NCI-H2227 (cell line): ENCODE measurements at regions not wholly inside any gene's neighbourhood (a gene's known extent, or its start where the extent isn't known, plus 50 kb on each side); places are given as distances from the start of the nearest gene placed in this dataset.

Experiments used
- DNase-seq: peaks from one replicate; lab custom pipeline; 2025; ENCODE audit not compliant: unreplicated experiment; lab: John Stamatoyannopoulos, UW

DNA sequence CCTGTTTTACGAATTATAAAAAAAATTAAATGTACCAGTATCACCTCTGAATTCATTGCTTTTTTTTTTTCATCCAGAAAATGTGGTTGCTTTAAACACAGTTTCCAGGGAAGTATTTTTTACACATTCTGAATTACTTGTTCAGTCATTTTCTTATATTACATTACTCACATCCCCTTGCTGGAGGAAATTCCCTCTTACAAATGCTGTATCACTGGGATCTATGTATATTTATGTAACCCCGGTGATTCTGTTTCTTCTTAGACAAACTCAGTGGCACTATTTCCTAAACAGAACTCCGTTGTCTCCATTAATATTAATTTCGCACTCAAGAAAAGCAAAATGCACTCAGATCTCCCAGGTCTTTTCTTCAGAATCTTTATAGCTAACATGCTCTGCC lies 1078.5 kb upstream of the ZEB2 start:
- DNase-seq = no peak

DNA sequence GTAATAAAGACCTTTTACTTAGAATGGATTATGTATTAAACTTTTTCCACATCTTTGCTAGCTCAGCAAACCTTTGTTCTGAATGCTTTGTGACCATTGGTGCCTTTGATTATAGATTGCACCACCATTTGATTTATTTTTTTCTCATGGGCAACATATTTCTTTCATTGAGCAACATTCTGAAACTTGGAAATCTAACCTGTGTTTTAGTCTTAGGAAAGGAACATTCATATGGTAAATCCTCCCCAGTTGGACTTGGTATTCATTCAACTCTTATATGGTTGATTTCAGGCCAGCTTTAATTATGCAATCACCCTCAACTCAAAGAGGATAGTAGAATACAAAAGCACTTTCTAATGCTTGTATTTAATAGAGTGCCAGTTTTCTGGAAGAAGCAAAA lies 1077.9 kb upstream of the ZEB2 start:
- DNase-seq = no peak

DNA sequence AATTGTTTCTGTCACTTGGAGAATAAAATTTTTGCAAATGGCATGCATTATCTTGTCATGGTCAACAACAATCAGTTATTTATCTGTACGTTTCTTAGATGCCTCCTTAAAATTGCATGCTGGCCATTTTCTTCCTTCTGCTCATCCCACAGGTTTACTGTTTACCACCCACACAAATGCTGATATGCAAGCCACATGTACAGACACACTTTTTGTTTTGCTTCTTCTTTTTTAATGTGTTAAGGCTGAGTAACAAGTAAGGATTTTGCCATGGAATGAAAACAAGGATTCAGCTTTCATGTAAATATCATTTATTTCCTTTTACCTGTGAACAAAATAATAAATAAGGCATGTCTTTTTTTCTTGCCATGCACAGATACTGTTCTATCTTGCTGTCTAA lies 1077.1 kb upstream of the ZEB2 start:
- DNase-seq = no peak

DNA sequence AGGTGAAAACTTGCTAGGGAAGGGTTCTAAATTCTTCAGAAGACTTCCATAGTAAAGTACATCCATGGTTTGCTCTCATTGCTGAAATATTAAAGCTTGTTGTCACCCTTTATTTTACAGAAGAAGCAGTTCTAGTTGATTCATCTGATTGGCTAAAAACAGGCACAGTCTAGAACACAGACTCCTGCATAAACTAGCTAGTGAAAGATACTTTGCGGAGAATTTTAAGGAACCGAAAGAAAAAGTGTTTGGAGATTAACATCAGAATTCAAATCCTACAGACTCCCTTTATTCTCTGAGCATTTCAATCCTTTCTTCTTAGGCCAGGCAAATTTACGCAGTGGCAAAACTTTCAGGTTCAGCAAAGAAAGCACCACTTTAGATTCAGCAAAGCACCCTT lies 1076.5 kb upstream of the ZEB2 start:
- DNase-seq = no peak

DNA sequence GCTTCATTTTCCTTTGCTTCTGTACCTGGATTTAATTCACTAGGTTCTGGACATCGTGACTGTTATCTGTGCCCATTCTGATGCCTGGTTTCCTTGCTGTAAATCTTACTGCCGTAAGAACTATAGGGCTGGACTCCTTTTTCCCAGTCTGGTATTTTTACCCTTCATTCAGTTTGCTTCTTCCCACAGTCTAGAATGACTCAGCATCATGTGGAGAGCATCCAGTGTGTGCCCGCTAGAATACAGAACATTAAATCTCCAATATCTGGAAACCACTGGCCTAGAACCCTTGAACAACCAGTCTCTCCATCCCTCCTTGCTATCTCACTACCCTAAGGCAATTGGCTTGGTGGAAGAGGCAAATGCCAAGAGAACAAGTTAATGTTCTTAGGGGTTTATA lies 1075.4 kb upstream of the ZEB2 start:
- no peak for DNase-seq

DNA sequence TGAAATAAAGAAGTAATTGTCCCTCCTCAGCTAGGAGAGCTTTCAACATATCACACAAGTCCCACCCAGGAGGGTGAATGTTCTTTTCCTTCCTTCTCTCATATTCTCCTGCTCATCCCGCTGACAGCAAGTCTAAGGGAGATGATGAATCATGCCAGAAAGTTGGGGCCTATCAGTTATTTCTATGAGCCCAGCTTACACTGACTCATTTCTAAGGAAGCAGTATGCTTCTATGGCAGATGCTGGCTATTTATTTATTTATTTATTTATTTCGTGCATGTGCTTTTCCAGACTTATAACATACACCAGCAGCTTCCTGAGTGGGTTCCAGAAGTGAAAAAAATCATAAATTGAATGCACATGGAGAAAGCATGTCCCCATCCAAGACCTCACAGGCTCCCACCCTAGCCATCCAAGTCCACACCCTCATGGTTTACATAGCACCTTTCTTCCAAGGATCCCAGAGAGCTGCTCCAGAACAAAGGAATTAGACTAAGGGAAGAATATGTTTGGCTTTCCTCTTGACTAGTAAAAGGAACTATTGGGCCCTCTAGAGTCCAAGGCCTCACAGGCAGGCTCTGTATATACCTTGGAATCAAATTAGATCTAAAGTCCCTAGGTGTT lies 1074.2 kb upstream of the ZEB2 start:
- no peak for DNase-seq

DNA sequence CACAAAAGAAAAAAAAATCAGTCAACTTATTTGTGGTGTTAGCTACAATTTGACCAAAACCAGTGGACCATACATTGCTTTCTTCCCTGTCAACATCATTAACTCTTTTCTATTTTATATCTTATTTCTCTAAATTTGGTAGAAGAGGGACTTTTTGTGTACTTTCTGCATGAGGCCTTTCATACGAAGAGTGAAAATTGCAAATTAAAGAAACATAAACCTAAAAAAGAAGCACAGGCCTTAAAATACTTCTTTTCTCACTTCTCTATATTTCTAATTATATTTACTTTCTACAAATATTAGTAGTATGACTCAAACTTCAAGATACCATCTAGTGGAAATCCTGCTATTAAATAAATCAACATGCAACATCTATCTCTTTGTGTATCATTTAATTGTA lies 1073.4 kb upstream of the ZEB2 start:
- DNase-seq = no peak

DNA sequence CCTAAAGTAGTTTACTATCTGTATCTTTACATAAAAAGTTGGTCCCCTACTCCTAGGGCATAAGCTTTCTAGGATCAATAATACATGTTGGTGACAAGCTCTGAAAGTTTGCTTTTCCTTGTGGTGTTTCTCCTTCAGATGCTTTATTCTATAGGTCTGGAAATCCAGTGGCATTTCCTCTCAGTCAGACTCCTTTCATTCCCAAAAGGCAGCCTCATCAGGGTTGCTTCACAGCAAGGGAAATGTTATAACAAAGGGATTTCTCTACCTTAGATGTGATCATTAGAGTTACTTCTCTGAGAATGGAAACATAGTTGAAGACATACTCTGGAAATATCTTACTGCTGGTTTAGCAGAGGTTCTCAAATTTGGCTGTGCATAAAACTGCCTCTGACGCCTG lies 1072.4 kb upstream of the ZEB2 start:
- no peak for DNase-seq

DNA sequence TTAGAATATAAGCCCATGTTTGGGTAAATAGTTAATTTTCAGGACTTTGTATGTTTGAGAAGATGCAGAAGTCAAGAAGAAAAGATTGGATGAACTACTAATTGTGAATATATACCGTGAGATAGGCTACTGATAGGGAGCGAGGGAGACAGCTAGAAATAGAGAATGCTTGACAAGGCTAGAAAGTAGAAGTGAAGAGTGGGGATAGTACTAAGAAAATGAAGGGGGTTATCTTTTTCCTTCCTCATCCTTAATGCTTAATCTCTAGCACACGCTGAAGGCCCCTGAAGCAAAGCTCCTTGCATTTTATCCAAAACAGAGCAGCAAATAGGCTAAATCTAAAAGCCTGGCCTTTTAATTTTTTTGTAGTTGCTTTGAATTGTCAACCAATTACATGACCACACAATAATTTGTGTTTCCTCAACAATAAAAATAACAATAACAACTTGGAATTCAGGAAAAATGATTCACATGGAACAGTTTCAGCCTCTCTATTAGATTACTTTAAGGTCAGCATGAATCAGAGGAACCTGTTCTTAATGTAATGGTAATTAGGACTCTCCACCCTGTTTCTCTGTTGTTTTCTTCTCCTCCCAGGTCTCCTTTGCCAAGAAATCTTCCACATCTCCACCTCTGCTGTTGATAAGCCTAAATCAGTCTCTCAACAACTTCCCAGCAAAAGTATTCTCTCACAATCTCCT lies 1071.3 kb upstream of the ZEB2 start:
- DNase-seq = no peak

DNA sequence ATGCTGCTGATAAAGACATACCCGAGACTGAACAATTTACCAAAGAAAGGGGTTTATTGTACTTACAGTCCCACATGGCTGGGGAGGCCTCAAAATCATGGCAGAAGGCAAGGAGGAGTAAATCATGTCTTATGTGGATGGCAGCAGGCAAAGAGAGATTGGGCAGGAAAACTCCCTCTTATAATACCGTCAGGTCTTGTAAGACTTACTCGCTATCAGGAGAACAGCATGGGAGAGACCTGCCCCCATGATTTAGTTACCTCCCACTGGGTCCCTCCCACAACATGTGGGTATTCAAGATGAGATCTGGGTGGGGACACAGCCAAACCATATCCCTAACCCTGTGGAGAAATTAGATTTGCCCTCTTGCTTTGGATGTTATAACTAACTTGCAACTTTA lies 1068.0 kb upstream of the ZEB2 start:
- no peak for DNase-seq

DNA sequence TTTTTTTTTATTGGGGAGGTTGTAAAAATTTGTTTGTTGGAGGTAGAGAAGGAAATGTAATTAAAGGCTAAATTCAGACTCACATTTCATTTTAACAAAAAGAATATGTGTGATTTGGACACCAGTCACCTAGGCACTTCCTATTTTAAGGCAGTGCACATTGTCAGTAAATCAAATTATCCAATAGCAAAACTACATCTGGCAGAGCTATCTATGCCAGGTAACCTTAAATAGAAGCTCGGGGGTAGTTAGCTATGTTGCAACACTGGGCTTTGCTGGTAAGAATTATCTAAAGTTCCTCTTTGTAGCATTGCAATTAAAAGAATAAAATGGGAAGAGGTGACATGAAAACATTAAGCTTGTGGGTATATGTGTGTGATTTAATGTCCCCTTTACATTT lies 1064.4 kb upstream of the ZEB2 start:
- no peak for DNase-seq

DNA sequence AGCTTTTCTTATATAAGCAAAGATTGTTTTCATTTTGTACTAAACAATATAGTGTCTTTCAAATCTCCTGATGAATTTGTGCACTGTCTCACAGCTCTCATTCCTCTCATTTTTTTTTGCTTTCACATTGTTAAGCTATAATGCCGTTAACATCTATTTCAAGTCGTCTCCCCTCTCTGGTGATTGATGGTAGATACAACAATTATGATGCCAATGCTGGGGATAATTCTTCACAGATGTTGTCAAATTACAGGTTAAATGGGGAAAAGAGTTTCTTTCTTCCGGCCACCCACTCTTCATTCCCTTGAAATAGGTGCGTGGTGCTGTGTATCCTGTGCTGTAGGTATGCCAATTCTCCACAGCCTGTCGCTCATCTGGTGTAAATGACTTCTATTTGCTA lies 1053.7 kb upstream of the ZEB2 start:
- no peak for DNase-seq

DNA sequence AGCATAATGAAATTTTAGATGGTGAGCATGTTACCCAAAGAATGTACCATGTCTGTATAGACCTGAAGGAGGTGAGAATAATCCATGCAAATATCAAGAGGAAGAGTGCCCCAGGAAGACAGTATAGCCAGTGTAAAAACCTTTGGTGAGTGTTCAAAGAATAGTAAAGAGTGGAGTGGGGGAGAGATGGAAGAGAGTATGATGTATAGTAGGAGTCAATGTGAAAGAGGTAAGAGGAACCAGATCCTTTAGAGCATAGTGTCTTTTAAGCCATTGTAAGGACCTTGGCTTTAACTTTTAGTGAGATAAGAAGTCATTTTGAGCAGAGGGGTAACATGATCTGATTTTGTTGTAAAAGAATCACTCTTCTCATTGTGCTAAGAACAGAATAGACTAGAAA lies 1052.3 kb upstream of the ZEB2 start:
- no peak for DNase-seq

DNA sequence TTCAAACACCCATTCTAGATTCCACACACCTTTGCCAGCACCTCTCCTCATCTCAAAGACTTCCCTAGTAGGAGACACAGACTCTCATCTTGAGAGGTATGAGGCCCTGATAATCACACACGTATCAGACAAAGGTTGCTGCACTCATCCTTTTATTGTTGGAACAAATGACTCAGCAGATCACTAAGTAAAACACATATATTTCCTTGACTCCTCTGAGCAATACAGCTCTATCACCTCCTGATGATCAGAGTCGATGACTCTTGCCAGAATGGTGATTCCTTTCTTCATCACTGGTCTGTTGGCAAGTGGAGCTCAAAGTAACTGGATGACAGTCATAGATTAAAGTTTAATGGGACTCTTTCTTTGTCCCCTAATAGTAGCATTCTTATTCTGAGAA lies 1049.2 kb upstream of the ZEB2 start:
- no peak for DNase-seq

DNA sequence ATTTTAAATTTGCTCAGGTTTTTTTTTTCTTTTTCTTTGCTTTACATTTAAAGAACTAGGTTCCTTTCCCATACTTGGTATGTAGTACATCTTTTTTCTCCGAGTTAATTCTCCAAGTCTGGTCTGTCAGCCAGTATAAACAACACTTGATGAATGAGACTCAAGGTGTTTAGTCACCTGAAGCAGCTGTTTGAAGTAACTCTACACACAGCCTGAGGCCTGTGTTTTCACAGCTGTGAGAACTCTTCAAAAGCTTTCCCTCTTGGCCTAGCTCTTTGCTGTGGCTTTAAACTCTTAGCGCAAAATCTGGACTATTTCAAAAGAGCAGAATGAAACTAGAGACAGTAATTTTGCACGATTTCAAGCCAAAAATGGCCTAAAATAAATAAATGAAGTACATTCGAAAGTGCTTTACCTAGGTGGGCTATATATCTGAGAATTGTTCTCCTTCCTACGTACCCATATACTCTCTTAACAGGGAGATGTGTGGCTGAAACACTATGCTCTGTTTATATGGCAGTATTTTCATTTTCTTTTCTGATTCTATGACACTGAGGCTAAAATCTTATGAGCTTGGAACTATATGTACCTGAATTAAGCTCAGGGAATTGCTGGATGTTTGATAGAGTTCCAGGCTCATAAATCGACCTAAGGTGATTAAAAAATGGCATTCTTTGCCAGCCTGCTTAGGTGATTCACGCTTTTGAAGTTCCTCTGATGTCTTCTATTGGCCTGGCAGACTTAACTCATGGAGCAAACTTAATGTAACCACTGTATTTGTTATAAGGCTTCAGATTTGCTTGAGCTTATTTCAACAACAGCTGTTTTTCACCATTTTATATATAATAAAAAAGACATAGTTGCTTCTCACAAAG lies 1044.1 kb upstream of the ZEB2 start:
- DNase-seq = no peak

DNA sequence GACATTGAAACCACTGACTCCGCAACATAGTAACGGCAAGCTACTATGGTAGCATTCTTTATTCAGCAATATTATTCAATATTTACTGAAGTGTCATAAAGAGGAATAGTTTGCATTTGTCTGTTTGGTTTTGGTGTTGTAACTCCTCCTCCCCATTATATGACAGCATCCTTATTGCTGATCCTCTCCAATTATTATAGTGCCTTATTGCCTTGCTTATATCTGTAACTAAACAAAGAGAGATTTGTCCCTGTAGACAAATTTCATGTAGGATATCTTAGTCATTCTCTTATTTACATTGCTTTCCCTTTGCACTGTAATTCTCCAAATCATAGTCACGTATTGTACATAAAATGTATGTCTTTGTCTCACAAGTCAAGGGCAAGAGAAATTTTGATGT lies 1041.2 kb upstream of the ZEB2 start:
- no peak for DNase-seq

DNA sequence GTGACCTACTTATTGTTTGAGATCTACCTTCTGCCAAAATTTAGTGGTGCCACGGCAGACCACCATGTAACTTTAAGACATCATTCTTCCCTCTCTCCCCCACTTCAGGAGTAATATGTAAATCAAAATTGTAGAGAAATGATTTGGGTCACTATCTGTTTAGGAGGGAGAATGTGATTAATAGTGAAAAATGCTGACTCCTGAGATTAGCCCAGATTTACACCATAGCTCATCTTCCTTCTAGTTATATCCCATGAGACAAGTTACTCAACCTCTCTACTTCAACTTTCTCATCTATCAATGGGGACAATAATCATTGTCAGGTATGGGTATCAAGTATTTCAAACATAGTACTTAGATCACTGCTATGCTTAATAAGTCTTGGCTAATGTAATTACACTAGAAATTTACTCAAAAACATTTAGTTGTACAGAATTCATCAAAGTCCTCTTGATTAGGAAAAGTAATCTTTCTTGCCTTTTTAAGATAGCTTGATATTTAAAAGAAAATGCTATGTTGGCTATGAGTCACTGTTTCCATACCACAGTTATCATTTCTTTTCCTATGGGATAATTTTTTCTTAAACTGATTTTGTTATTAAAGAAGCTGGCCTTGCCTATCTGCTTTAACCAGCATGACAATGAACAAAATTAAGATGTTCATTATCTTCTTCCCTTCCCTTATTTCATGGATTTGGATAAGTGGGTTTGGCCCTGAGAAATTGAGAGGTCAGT lies 1038.9 kb upstream of the ZEB2 start:
- DNase-seq = no peak

DNA sequence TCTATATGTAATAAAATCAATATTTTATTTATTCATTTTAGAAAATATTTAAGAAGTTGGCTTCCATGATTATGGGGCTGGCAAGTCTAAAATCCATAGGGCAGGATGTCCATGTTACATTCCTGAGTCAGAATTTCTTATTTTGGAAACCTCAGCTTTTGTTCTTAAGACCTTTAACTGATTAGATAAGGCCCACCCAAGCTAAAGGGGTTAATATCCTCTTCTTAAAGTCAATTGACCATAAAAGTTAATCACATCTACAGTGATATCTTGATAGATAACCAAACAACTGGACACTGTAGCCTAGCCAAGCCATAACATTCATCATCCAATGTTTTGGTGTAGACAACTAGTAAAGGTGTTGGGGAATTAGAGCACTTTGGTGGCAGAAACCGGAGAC lies 1035.4 kb upstream of the ZEB2 start:
- no peak for DNase-seq

DNA sequence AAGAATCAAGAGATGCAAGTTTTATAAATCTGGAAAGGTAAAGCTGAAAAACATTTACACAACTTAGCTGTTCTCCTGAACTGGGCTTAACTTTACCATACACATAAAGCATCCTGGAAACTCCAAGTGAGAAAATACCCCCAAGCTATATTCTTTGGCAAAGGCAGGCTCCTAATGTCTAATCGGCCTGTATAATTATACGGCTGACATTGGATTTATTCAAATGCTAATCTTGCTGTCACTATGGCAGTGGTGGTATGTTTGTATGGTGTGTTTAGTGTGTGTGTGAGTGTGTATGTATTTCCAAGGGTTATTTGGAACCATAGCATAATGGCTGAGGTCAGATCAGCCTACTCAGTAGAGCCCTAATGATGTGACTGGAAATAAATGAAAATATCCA lies 1031.8 kb upstream of the ZEB2 start:
- no peak for DNase-seq

DNA sequence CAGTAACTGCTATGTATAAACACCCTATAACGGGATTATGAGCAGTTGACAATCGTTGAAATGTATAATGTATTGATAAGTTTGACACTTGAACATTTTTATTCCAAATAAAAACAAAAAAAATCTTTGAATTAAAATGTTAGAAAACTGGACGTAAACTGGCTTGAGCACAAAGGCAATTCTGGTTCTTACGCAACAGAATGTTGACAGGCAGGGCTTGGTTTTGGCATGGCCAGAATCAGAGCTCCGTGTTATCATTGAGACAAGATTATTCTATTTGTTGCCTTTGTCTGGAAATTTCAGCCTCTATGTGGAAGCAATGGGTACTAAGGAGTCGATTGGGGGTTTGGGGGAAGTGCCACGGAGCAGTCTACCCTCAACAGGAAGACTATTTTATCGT lies 1028.6 kb upstream of the ZEB2 start:
- DNase-seq = no peak

DNA sequence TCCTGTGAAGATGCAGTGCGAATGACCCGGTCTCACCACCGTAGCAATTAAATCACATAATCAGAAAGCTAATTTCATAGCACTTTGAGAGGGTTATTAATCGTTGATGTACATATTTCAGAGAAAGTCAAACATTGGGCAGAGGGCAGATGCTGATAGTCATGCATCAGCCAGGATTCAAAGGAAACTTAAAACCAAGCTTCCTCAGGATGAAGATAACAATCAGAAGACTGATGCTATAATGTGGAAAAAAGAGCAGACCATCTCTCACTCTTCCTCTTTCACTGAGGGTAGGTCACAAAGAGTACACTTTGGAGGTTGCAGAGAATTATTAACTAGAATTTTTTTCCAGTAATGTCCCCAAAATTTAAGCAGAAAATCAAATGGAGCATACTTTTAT lies 1027.7 kb upstream of the ZEB2 start:
- no peak for DNase-seq

DNA sequence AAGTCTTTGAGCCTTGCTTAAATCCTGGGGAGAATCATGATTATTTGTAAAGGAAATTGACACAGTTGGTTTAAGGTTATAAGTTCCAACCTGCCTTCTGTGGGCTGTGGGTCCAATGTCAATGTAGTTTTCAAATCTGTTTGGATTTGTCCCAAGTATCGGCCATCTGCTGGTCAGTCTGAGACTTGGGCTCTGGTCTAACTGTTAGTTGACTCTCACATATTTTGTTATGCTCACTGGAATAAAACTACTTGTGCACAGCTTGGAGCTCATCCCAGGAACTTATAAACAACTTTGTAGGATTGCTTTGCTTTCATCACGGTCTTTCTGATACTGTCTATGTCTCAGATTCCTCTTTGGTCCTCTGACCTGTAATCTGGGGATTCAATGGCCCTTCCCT lies 1026.2 kb upstream of the ZEB2 start:
- no peak for DNase-seq
